ENCODE measurements at regions not wholly inside any gene's neighbourhood (a gene's known extent, or its start where the extent isn't known, plus 50 kb on each side); places are given as distances from the start of the nearest gene placed in this dataset.

GRCh38 chr21:26307640-26308039 is 137.1 kb upstream of the APP start:
- intact Hi-C loops (cut with DNase I; ENCODE audit: low total_unique reads): no loop called here
- ATAC-seq (no peak), DNase-seq (no peak)
- in situ Hi-C loops (cut with MboI; ENCODE audit: low sequenced_read_pairs in 4 of 4): no loop called here
- H3K27me3 ChIP-seq: no peaks in the 10 kb centered on the region
- H3K4me1 ChIP-seq: no peaks in the 10 kb centered on the region
- no peaks in the 10 kb centered on the region for H3K9me3 ChIP-seq
- no peaks in the 10 kb centered on the region for H3K36me3 ChIP-seq
- no peak overlapping the region for H3K27ac ChIP-seq
- no peak overlapping the region for H3K4me3 ChIP-seq
- TF ChIP-seq CTCF (IDR thresholded peaks at IDR 0.05 in 4 of 5, conservative IDR thresholded peaks at IDR 0.05 in 1 of 5) (no peak), POLR2A (IDR thresholded peaks at IDR 0.05) (no peak)

- no peak for ATAC-seq
- no peaks in the 10 kb centered on the region for H3K4me1 ChIP-seq
- H3K4me3 ChIP-seq: no peak overlapping the region
- H3K27ac ChIP-seq: no peak overlapping the region
- no peaks in the 10 kb centered on the region for H3K36me3 ChIP-seq
- DNase-seq: no peak
- in situ Hi-C loops (cut with MboI; ENCODE audit: low sequenced_read_pairs in 4 of 4): no loop called here
- no peaks in the 10 kb centered on the region for H3K27me3 ChIP-seq
- no peaks in the 10 kb centered on the region for H3K9me3 ChIP-seq
- intact Hi-C loops (cut with DNase I; ENCODE audit: low total_unique reads): no loop called here
- TF ChIP-seq CTCF (IDR thresholded peaks at IDR 0.05 in 4 of 5, conservative IDR thresholded peaks at IDR 0.05 in 1 of 5) (no peak), POLR2A (IDR thresholded peaks at IDR 0.05) (no peak)
Observed at GRCh38 chr21:26297851-26298250, 127.3 kb upstream of the APP start.

- no peaks in the 10 kb centered on the region for H3K36me3 ChIP-seq
- H3K9me3 ChIP-seq: no peaks in the 10 kb centered on the region
- no peak for DNase-seq
- no peaks in the 10 kb centered on the region for H3K27me3 ChIP-seq
- intact Hi-C loops (cut with DNase I; ENCODE audit: low total_unique reads) (no loop called here), in situ Hi-C loops (cut with MboI; ENCODE audit: low sequenced_read_pairs in 4 of 4) (no loop called here)
- no peak overlapping the region for H3K27ac ChIP-seq
- TF ChIP-seq CTCF (IDR thresholded peaks at IDR 0.05 in 4 of 5, conservative IDR thresholded peaks at IDR 0.05 in 1 of 5): no peak
- no peak for TF ChIP-seq POLR2A (IDR thresholded peaks at IDR 0.05)
- no peak for ATAC-seq
- no peak overlapping the region for H3K4me3 ChIP-seq
- H3K4me1 ChIP-seq: no peaks in the 10 kb centered on the region
Observed at GRCh38 chr21:26293141-26293946, 122.8 kb upstream of the APP start.

- in situ Hi-C loops (cut with MboI; ENCODE audit: low sequenced_read_pairs in 4 of 4) (no loop called here), intact Hi-C loops (cut with DNase I; ENCODE audit: low total_unique reads) (no loop called here)
- TF ChIP-seq CTCF (IDR thresholded peaks at IDR 0.05 in 4 of 5, conservative IDR thresholded peaks at IDR 0.05 in 1 of 5) (no peak), POLR2A (IDR thresholded peaks at IDR 0.05) (no peak)
- DNase-seq (no peak), ATAC-seq (no peak)
- no peaks in the 10 kb centered on the region for H3K9me3 ChIP-seq
- H3K27me3 ChIP-seq: no peaks in the 10 kb centered on the region
- no peaks in the 10 kb centered on the region for H3K36me3 ChIP-seq
- no peak overlapping the region for H3K27ac ChIP-seq
- H3K4me1 ChIP-seq: no peaks in the 10 kb centered on the region
- H3K4me3 ChIP-seq: no peak overlapping the region
Observed at GRCh38 chr21:26288026-26288425, 117.5 kb upstream of the APP start.

GRCh38 chr21:26284531-26284930 is 114.0 kb upstream of the APP start:
- H3K9me3 ChIP-seq: no peaks in the 10 kb centered on the region
- DNase-seq: no peak
- in situ Hi-C loops (cut with MboI; ENCODE audit: low sequenced_read_pairs in 4 of 4): no loop called here

More at GRCh38 chr21:26284531-26284930, 114.0 kb upstream of the APP start:
- no peak for ATAC-seq
- Histone ChIP-seq H3K27me3 (no peaks in the 10 kb centered on the region), H3K4me3 (no peak overlapping the region), H3K27ac (no peak overlapping the region), H3K4me1 (no peaks in the 10 kb centered on the region), H3K36me3 (no peaks in the 10 kb centered on the region)
- intact Hi-C loops (cut with DNase I; ENCODE audit: low total_unique reads): no loop called here
- TF ChIP-seq CTCF (IDR thresholded peaks at IDR 0.05 in 4 of 5, conservative IDR thresholded peaks at IDR 0.05 in 1 of 5) (no peak), POLR2A (IDR thresholded peaks at IDR 0.05) (no peak)
